ENCODE measurements at regions not wholly inside any gene's neighbourhood (a gene's known extent, or its start where the extent isn't known, plus 50 kb on each side); places are given as distances from the start of the nearest gene placed in this dataset.
"Not testable (repeated sequence)": the region's sequence is repeated elsewhere in the genome, so short reads cannot be mapped to it uniquely, and the experiment has no call there.

- no peak for DNase-seq
These were observed 76.6 kb upstream of the SRD5A3 start for GRCh38 chr4:55269470-55269869.

DNA sequence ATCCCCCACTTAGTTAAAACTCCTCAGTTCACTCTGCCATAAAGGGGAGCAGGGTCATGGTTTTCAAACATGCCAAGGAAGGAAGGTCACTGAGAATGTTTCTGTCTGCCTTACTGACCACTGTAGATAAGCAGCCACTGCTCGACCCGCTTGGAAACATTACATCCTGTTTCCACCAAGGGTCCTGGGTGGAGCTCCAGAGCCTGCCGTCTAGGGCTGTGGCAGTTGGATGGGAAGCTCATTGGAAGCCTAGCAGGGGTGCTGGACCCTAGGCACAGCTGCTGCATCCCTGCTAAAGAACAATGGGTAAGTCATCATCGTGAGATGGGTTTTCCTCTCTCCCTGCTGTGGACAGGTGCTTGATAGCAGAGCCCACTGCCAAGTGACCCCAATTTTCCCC, 76.0 kb upstream of the SRD5A3 start:
- TF ChIP-seq POLR2A (IDR thresholded peaks at IDR 0.05; ENCODE audit: low read length): no peak
- no peak for TF ChIP-seq GATA1 (IDR thresholded peaks at IDR 0.05; ENCODE audit: low read depth, low read length)
- DNase-seq: no peak

More at GRCh38 chr4:55269470-55269869, 76.6 kb upstream of the SRD5A3 start:
- no peak for TF ChIP-seq POLR2A (IDR thresholded peaks at IDR 0.05; ENCODE audit: low read length)
- TF ChIP-seq GATA1 (IDR thresholded peaks at IDR 0.05; ENCODE audit: low read depth, low read length): no peak

- DNase-seq: no peak
- TF ChIP-seq POLR2A (IDR thresholded peaks at IDR 0.05; ENCODE audit: low read length): no peak
- TF ChIP-seq GATA1 (IDR thresholded peaks at IDR 0.05; ENCODE audit: low read depth, low read length): no peak
These were observed 75.6 kb upstream of the SRD5A3 start for GRCh38 chr4:55270481-55270880.

- DNase-seq: no peak
- no peak for TF ChIP-seq GATA1 (IDR thresholded peaks at IDR 0.05; ENCODE audit: low read depth, low read length)
- no peak for TF ChIP-seq POLR2A (IDR thresholded peaks at IDR 0.05; ENCODE audit: low read length)
These were observed 73.9 kb upstream of the SRD5A3 start for GRCh38 chr4:55272102-55272501.

- no peak for DNase-seq
- TF ChIP-seq GATA1 (IDR thresholded peaks at IDR 0.05; ENCODE audit: low read depth, low read length) (no peak), POLR2A (IDR thresholded peaks at IDR 0.05; ENCODE audit: low read length) (no peak)
These were observed 73.5 kb upstream of the SRD5A3 start for GRCh38 chr4:55272589-55272988.

GRCh38 chr4:55277011-55277410, 69.0 kb upstream of the SRD5A3 start:
- TF ChIP-seq GATA1 (IDR thresholded peaks at IDR 0.05; ENCODE audit: low read depth, low read length) (no peak), POLR2A (IDR thresholded peaks at IDR 0.05; ENCODE audit: low read length) (no peak)
- no peak for DNase-seq

- TF ChIP-seq POLR2A (IDR thresholded peaks at IDR 0.05; ENCODE audit: low read length): no peak
- no peak for TF ChIP-seq GATA1 (IDR thresholded peaks at IDR 0.05; ENCODE audit: low read depth, low read length)
- no peak for DNase-seq
These were observed 67.7 kb upstream of the SRD5A3 start for GRCh38 chr4:55278316-55278715.

- DNase-seq: not testable (repeated sequence)
These were observed 65.6 kb upstream of the SRD5A3 start for GRCh38 chr4:55280474-55280873.

GRCh38 chr4:55281118-55281683, 64.8 kb upstream of the SRD5A3 start:
- DNase-seq: not testable (repeated sequence)

GRCh38 chr4:55284331-55284730, 61.7 kb upstream of the SRD5A3 start:
- no peak for TF ChIP-seq GATA1 (IDR thresholded peaks at IDR 0.05; ENCODE audit: low read depth, low read length)
- TF ChIP-seq POLR2A (IDR thresholded peaks at IDR 0.05; ENCODE audit: low read length): no peak
- DNase-seq: no peak

DNA sequence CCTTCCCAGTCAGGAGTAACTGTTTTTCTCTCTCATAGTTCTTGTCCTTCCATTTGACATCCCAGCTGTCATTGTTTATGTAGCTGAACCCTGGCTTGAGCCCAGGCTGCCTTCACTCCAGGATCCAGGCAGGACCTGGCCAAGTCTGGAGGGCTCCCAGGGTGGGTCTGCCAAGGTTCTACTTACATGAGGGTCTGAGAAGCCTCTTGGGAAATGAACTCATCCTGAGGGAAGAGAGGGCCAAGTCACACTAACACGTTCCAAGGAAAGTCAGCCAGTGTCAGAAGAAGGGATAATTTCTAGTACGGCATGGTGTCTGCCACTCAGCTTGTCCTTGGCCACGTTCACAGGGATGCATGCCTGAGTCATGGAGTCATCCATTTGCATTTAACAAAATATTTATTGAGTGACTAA, 54.8 kb upstream of the SRD5A3 start:
- TF ChIP-seq POLR2A (IDR thresholded peaks at IDR 0.05; ENCODE audit: low read length) (no peak), GATA1 (IDR thresholded peaks at IDR 0.05; ENCODE audit: low read depth, low read length) (no peak)
- no peak for DNase-seq

GRCh38 chr4:55296096-55296495, 49.9 kb upstream of the SRD5A3 start:
- TF ChIP-seq POLR2A (IDR thresholded peaks at IDR 0.05; ENCODE audit: low read length) (no peak), GATA1 (IDR thresholded peaks at IDR 0.05; ENCODE audit: low read depth, low read length) (no peak)

More at GRCh38 chr4:55296096-55296495, 49.9 kb upstream of the SRD5A3 start:
- no peak for DNase-seq

Data from erythroblast (primary cell).